ENCODE measurements at regions not wholly inside any gene's neighbourhood (a gene's known extent, or its start where the extent isn't known, plus 50 kb on each side); places are given as distances from the start of the nearest gene placed in this dataset.

DNA sequence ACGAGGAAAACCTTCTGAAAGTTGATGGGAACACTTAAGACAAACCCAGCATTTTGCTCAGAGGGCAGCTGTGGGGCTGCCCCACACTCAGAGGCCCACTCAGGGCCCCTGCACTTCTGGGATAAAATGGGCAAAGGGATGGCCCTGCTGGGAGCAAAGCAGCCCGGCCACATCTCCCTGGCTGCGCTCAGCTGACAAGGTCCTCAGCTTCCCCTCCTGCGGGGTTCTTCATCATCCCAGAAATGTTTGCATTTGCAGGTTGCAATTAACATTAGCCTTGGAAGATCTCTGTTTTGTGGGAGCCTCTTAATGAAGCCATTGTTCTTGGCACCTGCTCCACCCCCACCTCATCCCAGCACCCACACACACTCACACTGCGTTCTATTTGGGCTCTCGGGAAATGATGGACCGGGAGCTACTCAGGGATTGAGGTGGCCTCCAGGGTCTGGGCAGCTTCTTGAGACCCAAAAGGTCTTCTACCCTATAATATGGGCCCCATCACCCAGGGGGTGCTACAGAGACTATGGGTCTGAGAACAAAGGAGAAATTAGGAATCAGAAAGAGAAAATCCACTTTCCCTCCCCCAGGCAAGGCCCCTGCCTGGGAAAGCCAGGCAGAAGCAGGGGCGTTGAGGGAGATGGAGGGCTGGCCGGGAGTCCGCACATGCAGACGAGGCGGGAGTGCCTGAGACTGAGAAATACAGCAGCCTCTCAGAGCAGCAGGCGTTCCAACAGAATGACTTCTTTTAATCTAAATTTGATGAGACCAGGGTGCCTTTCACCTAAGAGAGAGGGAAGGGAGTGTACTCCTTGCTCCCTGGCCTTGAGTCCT is 53.7 kb upstream of the RPL38 start:
- Mint-ChIP-seq H3K9me3 (peaks cover 0 to 10% (median 3%) of the 10 kb centered on the region in 9 donors), H3K27ac (no peak overlapping the region), H3K27me3 (peaks cover 7 to 73% (median 42%) of the 10 kb centered on the region in 5 donors), H3K4me1 (no peaks in the 10 kb centered on the region), H3K36me3 (peaks cover 0 to under 1% (median 0%) of the 10 kb centered on the region in 3 donors), H3K4me3 (no peak overlapping the region)
- DNase-seq (peak in 1 of 10 donors; percentile 5), ATAC-seq (no peak)
- POLR2A ChIA-PET = no interaction called here

DNA sequence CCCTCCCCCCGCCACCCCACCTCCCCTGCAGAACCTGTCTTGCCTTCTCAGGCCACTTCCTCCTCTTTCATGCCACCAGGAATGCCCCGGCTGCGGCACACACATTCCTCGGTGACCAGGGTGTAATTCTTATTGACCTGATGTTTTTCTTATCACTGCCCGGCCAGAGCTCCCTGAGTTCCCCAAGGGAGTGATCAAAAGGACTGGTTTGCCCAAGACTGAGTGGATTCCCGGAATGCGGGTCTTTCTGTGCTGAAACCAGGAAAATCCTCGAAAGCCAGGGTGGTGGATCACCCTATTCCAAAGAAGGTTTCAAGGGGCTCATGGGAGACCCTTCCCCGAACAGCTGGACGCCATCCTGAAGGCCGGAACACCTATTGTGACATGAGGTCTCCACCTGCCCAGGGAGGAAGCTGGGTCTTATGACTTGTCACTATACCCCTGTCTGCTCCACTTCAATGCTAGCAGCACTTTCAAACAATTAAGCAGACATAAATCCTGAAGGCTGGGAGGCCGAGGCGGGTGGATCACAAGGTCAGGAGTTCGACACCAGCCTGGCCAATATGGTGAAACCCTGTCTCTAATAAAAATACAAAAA is 53.0 kb upstream of the RPL38 start:
- POLR2A ChIA-PET = no interaction called here
- peaks cover 0 to 7% (median under 1%) of the 10 kb centered on the region in 9 donors for H3K9me3 Mint-ChIP-seq
- DNase-seq = no peak
- no peak for ATAC-seq
- H3K4me3 Mint-ChIP-seq = no peak overlapping the region
- H3K36me3 Mint-ChIP-seq = no peaks in the 10 kb centered on the region
- H3K27ac Mint-ChIP-seq = no peak overlapping the region
- H3K27me3 Mint-ChIP-seq = peaks cover 7 to 78% (median 44%) of the 10 kb centered on the region in 5 donors
- H3K4me1 Mint-ChIP-seq = no peaks in the 10 kb centered on the region

DNA sequence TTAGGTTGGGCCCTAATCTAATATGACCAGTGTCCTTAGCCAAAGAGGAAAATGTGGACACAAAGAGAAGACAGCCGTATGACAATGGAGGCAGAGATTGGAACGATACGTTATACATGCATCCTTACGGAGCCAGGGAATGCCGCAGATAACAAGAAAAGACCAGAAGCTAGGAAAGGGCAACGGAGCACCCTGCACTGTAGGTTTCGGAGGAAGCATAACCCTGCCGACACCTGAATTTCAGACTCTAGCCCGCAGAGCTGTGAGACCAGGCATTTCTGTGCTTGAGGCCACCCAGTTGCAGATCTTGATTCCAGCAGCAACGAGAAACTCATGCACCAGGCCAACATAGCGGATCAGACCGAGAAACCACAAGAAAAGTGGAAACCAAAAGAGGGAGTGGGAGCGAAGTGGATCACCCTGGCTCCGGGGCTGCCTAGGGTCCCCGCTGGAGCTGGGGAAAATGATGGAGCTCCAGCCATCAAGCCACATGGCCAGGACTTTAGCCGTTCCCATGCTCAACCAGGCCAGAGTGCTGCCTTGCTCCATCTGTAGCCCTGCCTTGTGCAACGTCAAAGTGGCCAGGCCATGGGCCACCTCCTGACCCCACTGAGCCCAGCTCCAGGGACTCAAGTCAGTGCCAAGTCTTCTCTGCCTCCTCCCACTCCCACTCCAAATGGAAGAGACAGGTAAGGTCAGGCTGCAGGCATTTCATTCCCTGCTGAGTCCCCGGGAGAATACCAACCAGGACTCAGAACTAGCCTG is 51.7 kb upstream of the RPL38 start:
- no peaks in the 10 kb centered on the region for H3K4me1 Mint-ChIP-seq
- no peak overlapping the region for H3K27ac Mint-ChIP-seq
- ATAC-seq = no peak
- peaks cover 3 to 72% (median 39%) of the 10 kb centered on the region in 5 donors for H3K27me3 Mint-ChIP-seq
- no peaks in the 10 kb centered on the region for H3K9me3 Mint-ChIP-seq
- peak in 1 of 10 donors; percentile 3 for DNase-seq
- no peak overlapping the region for H3K4me3 Mint-ChIP-seq
- no peaks in the 10 kb centered on the region for H3K36me3 Mint-ChIP-seq
- POLR2A ChIA-PET = no interaction called here

DNA sequence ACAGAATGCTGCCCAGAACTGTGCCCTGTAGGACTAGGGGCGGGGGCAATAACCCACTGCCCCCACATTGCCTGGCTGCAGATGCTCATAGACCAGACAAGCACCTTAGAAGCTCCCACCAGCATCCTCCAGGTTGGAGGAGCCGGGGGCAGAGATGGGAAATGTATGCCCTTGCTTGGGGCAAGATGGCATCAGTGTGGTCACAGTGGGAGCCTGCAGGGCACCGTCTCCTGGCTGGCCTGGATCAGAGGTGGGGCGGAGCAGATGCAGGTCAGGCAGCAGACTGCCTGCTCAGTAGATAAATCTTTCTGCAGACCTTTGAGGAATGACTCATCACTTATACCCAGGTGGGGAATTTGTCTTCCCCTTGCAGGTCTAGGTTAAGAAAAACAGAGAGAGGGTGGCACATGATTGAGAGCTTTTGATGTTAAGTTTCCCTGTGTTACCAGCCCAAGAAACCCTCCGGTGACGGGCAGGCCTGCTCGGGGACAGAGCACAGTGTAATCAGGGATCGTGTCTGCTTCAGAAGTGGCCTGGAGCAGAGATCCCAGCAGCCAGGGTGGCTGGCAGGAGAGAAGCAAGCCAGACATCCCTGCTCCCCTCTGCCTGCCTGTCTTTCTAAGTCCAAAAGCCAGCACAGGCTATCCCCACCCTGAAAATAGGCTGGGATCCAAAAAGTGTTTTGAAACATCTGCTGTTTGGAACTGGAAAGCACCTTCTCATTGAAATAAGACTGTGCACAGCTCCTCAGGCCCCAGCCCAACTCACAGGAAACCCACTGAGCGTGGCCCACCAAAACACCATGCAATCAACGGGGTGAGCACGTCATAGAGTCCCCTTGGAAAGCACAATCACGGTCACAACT is 50.7 kb upstream of the RPL38 start:
- Mint-ChIP-seq H3K4me1 (peaks cover 0 to under 1% (median 0%) of the 10 kb centered on the region in 4 donors), H3K27ac (no peak overlapping the region), H3K4me3 (no peak overlapping the region), H3K9me3 (no peaks in the 10 kb centered on the region), H3K36me3 (no peaks in the 10 kb centered on the region), H3K27me3 (peaks cover 2 to 66% (median 37%) of the 10 kb centered on the region in 5 donors)
- DNase-seq (peak in 1 of 10 donors; percentile 7), ATAC-seq (no peak)
- POLR2A ChIA-PET = no interaction called here

DNA sequence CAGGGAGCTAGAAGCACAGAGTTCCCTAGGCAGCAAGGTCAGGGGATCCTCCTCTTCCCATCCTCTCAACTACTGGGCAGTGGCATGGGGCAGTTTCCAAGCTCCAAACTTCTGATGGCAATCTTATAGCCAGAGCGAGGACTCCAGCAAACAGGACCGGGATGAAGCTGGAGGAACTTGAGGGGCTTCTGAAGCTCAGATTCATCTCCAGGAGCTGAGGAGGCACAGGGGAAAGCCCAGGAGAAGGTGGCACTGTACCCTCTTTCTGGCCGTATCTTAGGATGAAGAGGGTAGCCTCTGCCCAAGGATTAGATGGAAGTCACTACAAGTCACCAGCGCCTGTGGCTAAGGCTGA is 50.0 kb upstream of the RPL38 start:
- POLR2A ChIA-PET = no interaction called here
- H3K4me3 Mint-ChIP-seq = no peak overlapping the region
- DNase-seq (peak in 1 of 10 donors; percentile 3), ATAC-seq (no peak)
- peaks cover 8 to 68% (median 36%) of the 10 kb centered on the region in 5 donors for H3K27me3 Mint-ChIP-seq
- peak overlapping the region in 1 of 10 donors; percentile 43 for H3K27ac Mint-ChIP-seq
- H3K9me3 Mint-ChIP-seq = no peaks in the 10 kb centered on the region
- no peaks in the 10 kb centered on the region for H3K36me3 Mint-ChIP-seq
- peaks cover 0 to 2% (median 0%) of the 10 kb centered on the region in 4 donors for H3K4me1 Mint-ChIP-seq
